ENCODE measurements at regions not wholly inside any gene's neighbourhood (a gene's known extent, or its start where the extent isn't known, plus 50 kb on each side); places are given as distances from the start of the nearest gene placed in this dataset.

DNA sequence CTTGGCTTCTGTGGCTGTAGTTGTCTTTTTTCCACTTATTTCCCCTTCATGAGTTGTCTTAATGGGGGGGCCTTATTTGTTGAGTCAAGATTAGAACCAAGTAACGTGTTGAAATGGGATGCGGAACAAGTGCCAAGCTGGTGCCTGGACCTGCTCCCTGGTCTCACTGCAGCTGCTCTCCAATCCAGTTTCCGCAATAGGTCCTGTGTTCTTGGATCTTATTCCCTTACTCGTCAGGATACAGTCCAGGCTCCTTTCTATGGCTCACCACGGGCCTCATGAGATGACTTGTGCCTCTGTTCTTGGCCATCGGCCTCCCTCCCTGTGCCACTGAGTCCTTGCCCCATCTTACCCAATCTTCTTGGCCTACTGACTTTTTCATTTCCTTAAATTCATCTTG is 159.6 kb upstream of the CADM1 start:
- TF ChIP-seq ESRRG (CRISPR knock-in tag; IDR thresholded peaks at IDR 0.05) (no peak), ARNTL (CRISPR knock-in tag; IDR thresholded peaks at IDR 0.05; ENCODE audit: borderline replicate concordance, low read depth) (no peak), TCF4 (CRISPR knock-in tag; IDR thresholded peaks at IDR 0.05; ENCODE audit: borderline replicate concordance) (no peak), CSDC2 (CRISPR knock-in tag; IDR thresholded peaks at IDR 0.05) (no peak), TOX (CRISPR knock-in tag; IDR thresholded peaks at IDR 0.05; ENCODE audit: borderline replicate concordance) (no peak), SNAI2 (CRISPR knock-in tag; IDR thresholded peaks at IDR 0.05) (no peak), ZNF565 (CRISPR knock-in tag; conservative IDR thresholded peaks at IDR 0.05; ENCODE audit: low read depth) (no peak)
